ENCODE measurements at regions not wholly inside any gene's neighbourhood (a gene's known extent, or its start where the extent isn't known, plus 50 kb on each side); places are given as distances from the start of the nearest gene placed in this dataset.

DNA sequence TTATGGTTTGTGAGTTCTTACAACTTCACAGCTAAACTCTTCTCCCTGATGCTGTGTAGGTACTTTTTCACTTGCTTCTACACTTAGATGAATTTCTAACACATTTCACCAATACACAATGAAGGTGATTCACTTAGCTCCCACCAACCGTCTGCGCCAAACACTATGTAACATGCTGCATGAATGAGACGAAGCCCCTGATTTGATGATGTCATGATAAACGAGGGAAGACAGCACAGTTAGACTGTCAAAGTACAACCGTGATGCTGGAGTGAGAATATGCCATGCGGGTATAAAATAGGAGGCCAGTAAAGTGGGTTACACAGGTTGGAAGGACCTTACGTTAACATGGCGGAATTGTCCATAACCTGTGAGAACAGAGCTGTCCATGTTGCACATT, 100.8 kb downstream of the KCNA4 start:
- TF ChIP-seq, protein P1, sequence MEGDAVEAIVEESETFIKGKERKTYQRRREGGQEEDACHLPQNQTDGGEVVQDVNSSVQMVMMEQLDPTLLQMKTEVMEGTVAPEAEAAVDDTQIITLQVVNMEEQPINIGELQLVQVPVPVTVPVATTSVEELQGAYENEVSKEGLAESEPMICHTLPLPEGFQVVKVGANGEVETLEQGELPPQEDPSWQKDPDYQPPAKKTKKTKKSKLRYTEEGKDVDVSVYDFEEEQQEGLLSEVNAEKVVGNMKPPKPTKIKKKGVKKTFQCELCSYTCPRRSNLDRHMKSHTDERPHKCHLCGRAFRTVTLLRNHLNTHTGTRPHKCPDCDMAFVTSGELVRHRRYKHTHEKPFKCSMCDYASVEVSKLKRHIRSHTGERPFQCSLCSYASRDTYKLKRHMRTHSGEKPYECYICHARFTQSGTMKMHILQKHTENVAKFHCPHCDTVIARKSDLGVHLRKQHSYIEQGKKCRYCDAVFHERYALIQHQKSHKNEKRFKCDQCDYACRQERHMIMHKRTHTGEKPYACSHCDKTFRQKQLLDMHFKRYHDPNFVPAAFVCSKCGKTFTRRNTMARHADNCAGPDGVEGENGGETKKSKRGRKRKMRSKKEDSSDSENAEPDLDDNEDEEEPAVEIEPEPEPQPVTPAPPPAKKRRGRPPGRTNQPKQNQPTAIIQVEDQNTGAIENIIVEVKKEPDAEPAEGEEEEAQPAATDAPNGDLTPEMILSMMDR (IDR thresholded peaks at IDR 0.05): no peak
- TF ChIP-seq RCOR1 (IDR thresholded peaks at IDR 0.05; ENCODE audit: low read length): no peak
- TF ChIP-seq CHD2 (IDR thresholded peaks at IDR 0.05; ENCODE audit: low read length, partially characterized antibody): no peak
- TF ChIP-seq FOSL2 (IDR thresholded peaks at IDR 0.05; ENCODE audit: borderline replicate concordance, low read depth): no peak
- no peak for TF ChIP-seq GABPA (IDR thresholded peaks at IDR 0.05; ENCODE audit: low read depth)
- TF ChIP-seq ELF1 (IDR thresholded peaks at IDR 0.05): no peak
- no peak for TF ChIP-seq MXI1 (IDR thresholded peaks at IDR 0.05; ENCODE audit: low read depth, low read length)
- TF ChIP-seq EZH2phosphoT487 (IDR thresholded peaks at IDR 0.05; ENCODE audit: borderline replicate concordance, low read depth): no peak
- no peak for TF ChIP-seq EP300 (IDR thresholded peaks at IDR 0.05; ENCODE audit: borderline replicate concordance in 1 of 2, low read depth in 1 of 2, low read length in 1 of 2)
- TF ChIP-seq MEF2A (IDR thresholded peaks at IDR 0.05; ENCODE audit: borderline replicate concordance, low read depth): no peak
- TF ChIP-seq JUND (IDR thresholded peaks at IDR 0.05): no peak
- TF ChIP-seq YY1 (IDR thresholded peaks at IDR 0.05; ENCODE audit: low read depth): no peak
